Neutrophil (primary cell): ENCODE measurements at regions not wholly inside any gene's neighbourhood (a gene's known extent, or its start where the extent isn't known, plus 50 kb on each side); places are given as distances from the start of the nearest gene placed in this dataset.

Experiments used
- H3K27ac ChIP-seq: fragments of 200-600 bp; sonication (generic); 2 replicates; pipeline ENCODE4 v1.5.1; 2016; ENCODE audit warnings: mild to moderate bottlenecking, moderate library complexity
- H3K27me3 ChIP-seq: fragments of 200-600 bp; sonication (generic); 2 replicates; pipeline ENCODE4 v1.6.0; 2016; ENCODE audit warnings: mild to moderate bottlenecking
- H3K36me3 ChIP-seq: fragments of 200-600 bp; sonication (generic); 2 replicates; pipeline ENCODE4 v1.5.1; 2017
- H3K4me1 ChIP-seq, 2 experiments: fragments of 200-600 bp in 1 of 2; sonication (generic) in 1 of 2; 1 replicate in 1 of 2; 2 replicates in 1 of 2; pipeline versions ENCODE4 v1.5.1 to v1.6.1; 2013 to 2016; ENCODE audit warnings: low read depth in 1 of 2, low read length in 1 of 2, mild to moderate bottlenecking in 1 of 2, moderate library complexity in 1 of 2; ENCODE audit not compliant: control insufficient read depth in 1 of 2, insufficient read depth in 1 of 2
- H3K4me3 ChIP-seq, 2 experiments: fragments of 200-600 bp in 1 of 2; sonication (generic) in 1 of 2; 1 replicate in 1 of 2; 2 replicates in 1 of 2; pipeline ENCODE4 v1.5.1; 2013 to 2016; ENCODE audit warnings: low read depth in 1 of 2, low read length in 1 of 2, mild to moderate bottlenecking in 1 of 2, moderate library complexity in 1 of 2
- H3K9me3 ChIP-seq: fragments of 200-600 bp; sonication (generic); 2 replicates; pipeline ENCODE4 v1.5.1; 2016
- CTCF ChIP-seq: fragments of 200-600 bp; sonication (generic); IDR thresholded peaks from 2 replicates; pipeline ENCODE4 v1.5.1; 2016; ENCODE audit warnings: antibody characterized with exemption

DNA sequence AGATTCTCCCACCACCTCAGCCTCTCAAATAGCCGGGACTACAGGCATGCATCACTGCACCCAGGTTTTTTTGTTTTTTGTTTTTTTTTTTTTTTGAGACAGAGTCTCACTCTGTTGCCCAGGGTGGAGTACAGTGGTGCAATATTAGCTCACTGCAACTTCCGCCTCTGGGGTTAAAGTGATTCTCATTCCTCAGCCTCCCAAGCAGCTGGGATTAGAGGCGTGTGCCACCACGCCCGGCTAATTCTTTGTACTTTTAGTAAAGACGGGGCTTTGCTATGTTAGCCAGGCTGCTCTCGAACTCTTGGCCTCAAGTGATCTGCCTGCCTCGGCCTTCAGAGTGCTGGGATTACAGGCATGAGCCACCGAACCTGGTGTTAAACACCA lies 107.5 kb upstream of the KIF5B start:
- Histone ChIP-seq H3K4me3 (no peak overlapping the region), H3K27me3 (no peaks in the 10 kb centered on the region), H3K27ac (no peak overlapping the region), H3K4me1 (no peaks in the 10 kb centered on the region), H3K36me3 (no peaks in the 10 kb centered on the region), H3K9me3 (no peaks in the 10 kb centered on the region)
- no peak for TF ChIP-seq CTCF

GRCh38 chr10:32163071-32163761 lies 107.0 kb upstream of the KIF5B start:
- TF ChIP-seq CTCF: no peak
- no peaks in the 10 kb centered on the region for H3K27me3 ChIP-seq
- H3K4me1 ChIP-seq: no peaks in the 10 kb centered on the region
- H3K36me3 ChIP-seq: no peaks in the 10 kb centered on the region
- H3K9me3 ChIP-seq: no peaks in the 10 kb centered on the region
- no peak overlapping the region for H3K4me3 ChIP-seq
- H3K27ac ChIP-seq: no peak overlapping the region

- H3K4me1 ChIP-seq: no peaks in the 10 kb centered on the region
- no peaks in the 10 kb centered on the region for H3K36me3 ChIP-seq
- no peak for TF ChIP-seq CTCF
- no peaks in the 10 kb centered on the region for H3K27me3 ChIP-seq
- no peak overlapping the region for H3K27ac ChIP-seq
- H3K4me3 ChIP-seq: no peak overlapping the region
- H3K9me3 ChIP-seq: no peaks in the 10 kb centered on the region
Observed at GRCh38 chr10:32161586-32161985, 105.4 kb upstream of the KIF5B start.

DNA sequence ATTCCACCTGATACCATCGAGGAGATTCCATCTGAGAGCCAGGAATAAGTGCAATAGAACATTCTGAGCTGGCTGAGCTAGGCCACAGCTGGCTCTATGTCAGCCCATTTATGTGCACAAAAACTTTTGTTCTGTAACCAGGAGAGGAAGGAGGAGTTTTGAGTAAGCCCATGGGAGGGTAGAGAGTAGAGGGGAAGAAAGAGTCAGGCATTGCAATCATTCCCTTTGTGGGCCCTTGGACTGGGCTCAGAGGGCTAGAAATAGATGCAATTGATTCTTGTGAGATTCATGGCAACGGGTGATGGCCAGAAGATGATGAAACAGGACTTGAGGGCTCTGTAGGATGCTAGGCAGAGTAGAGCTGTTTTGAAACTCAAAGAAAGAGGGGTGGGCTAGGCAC lies 104.6 kb upstream of the KIF5B start:
- Histone ChIP-seq H3K27me3 (no peaks in the 10 kb centered on the region), H3K27ac (no peak overlapping the region), H3K4me1 (no peaks in the 10 kb centered on the region), H3K9me3 (no peaks in the 10 kb centered on the region), H3K36me3 (no peaks in the 10 kb centered on the region), H3K4me3 (no peak overlapping the region)
- TF ChIP-seq CTCF: no peak

DNA sequence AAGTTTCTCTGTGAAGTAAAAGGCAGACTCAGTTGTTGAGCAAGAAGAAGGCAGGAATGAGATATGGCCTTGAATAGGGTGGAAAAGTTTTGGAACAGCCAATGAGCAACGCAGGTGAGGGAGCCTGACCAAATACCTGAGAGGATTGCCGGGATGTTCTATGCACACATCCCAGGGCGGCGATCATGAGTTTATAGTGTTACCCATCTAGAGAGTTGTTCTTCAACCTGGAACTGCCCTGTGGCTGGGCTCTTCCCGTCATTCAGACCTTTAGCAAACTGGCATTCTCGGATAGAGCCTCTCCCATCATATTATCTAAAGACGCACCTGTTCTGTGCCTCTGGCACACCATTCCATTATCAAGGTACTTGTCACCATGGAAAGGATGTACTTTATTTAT lies 103.0 kb upstream of the KIF5B start:
- Histone ChIP-seq H3K4me3 (no peak overlapping the region), H3K36me3 (no peaks in the 10 kb centered on the region), H3K4me1 (no peaks in the 10 kb centered on the region), H3K27me3 (no peaks in the 10 kb centered on the region), H3K27ac (no peak overlapping the region), H3K9me3 (no peaks in the 10 kb centered on the region)
- TF ChIP-seq CTCF: no peak
